Stimulated activated naive CD8-positive, alpha-beta T cell treated with anti-CD3 and anti-CD28 coated beads, Interleukin-15, amount 100 ng/mL, for 72 hours (primary cell): ENCODE measurements at regions not wholly inside any gene's neighbourhood (a gene's known extent, or its start where the extent isn't known, plus 50 kb on each side); places are given as distances from the start of the nearest gene placed in this dataset.
"Not testable (repeated sequence)": the region's sequence is repeated elsewhere in the genome, so short reads cannot be mapped to it uniquely, and the experiment has no call there.

Experiments used
- ATAC-seq: fragments of 150-1000 bp; cut with Tn5 transposase; 2 replicates; pipeline ENCODE4 v1.10.0; 2021; ENCODE audit warnings: mild to moderate bottlenecking, moderate library complexity
- DNase-seq, 2 donors: peaks; one replicate each; pipeline ENCODE4 v3.0.0; 2021 to 2022
- H3K27ac Mint-ChIP-seq, 2 donors: one replicate each; pipeline ENCODE4 v1.8.0; 2022; ENCODE audit warnings: mild to moderate bottlenecking in 2 of 2, mixed read lengths in 2 of 2, moderate library complexity in 2 of 2
- H3K27me3 Mint-ChIP-seq: one replicate; pipeline ENCODE4 v1.8.0; 2022; ENCODE audit warnings: mixed read lengths
- H3K4me1 Mint-ChIP-seq: one replicate; pipeline ENCODE4 v1.8.0; 2022; ENCODE audit warnings: mild to moderate bottlenecking, mixed read lengths
- H3K4me3 Mint-ChIP-seq, 2 donors: one replicate each; pipeline ENCODE4 v1.8.0; 2022; ENCODE audit warnings: mild to moderate bottlenecking in 2 of 2, mixed read lengths in 2 of 2, moderate library complexity in 1 of 2
- H3K9me3 Mint-ChIP-seq, 2 donors: one replicate each; pipeline ENCODE4 v1.8.0; 2022; ENCODE audit warnings: mixed read lengths in 2 of 2

- no peak for ATAC-seq
- no peaks in the 10 kb centered on the region for H3K27me3 Mint-ChIP-seq
- H3K4me1 Mint-ChIP-seq: peaks cover 5% of the 10 kb centered on the region
- peak overlapping the region in 1 of 2 donors; percentile 19 for H3K27ac Mint-ChIP-seq
- H3K4me3 Mint-ChIP-seq: no peak overlapping the region
- peaks cover 0 to 12% of the 10 kb centered on the region in 2 donors for H3K9me3 Mint-ChIP-seq
- DNase-seq: no peak
Measured at GRCh38 chr13:44676534-44676933, 100.4 kb upstream of the TSC22D1 start.

- DNase-seq (no peak), ATAC-seq (no peak)
- H3K27me3 Mint-ChIP-seq: no peaks in the 10 kb centered on the region
- no peak overlapping the region for H3K4me3 Mint-ChIP-seq
- H3K9me3 Mint-ChIP-seq: no peaks in the 10 kb centered on the region
- no peak overlapping the region for H3K27ac Mint-ChIP-seq
- H3K4me1 Mint-ChIP-seq: no peaks in the 10 kb centered on the region
Measured at GRCh38 chr13:44669534-44669933, 93.4 kb upstream of the TSC22D1 start.

GRCh38 chr13:44668688-44669087, 92.6 kb upstream of the TSC22D1 start:
- no peak overlapping the region for H3K27ac Mint-ChIP-seq
- no peaks in the 10 kb centered on the region for H3K4me1 Mint-ChIP-seq
- no peak for DNase-seq
- ATAC-seq: no peak
- no peak overlapping the region for H3K4me3 Mint-ChIP-seq
- H3K9me3 Mint-ChIP-seq: no peaks in the 10 kb centered on the region
- no peaks in the 10 kb centered on the region for H3K27me3 Mint-ChIP-seq

- H3K4me3 Mint-ChIP-seq: no peak overlapping the region
- H3K27me3 Mint-ChIP-seq: no peaks in the 10 kb centered on the region
- no peak for ATAC-seq
- no peak overlapping the region for H3K27ac Mint-ChIP-seq
- no peaks in the 10 kb centered on the region for H3K9me3 Mint-ChIP-seq
- H3K4me1 Mint-ChIP-seq: no peaks in the 10 kb centered on the region
- DNase-seq: no peak
Measured at GRCh38 chr13:44667943-44668342, 91.8 kb upstream of the TSC22D1 start.

GRCh38 chr13:44666538-44666937, 90.4 kb upstream of the TSC22D1 start:
- not testable (repeated sequence) for H3K4me1 Mint-ChIP-seq, H3K4me3 Mint-ChIP-seq, H3K27me3 Mint-ChIP-seq, DNase-seq, H3K27ac Mint-ChIP-seq, H3K9me3 Mint-ChIP-seq, ATAC-seq

- DNase-seq: no peak
- Mint-ChIP-seq H3K4me1 (no peaks in the 10 kb centered on the region), H3K27ac (no peak overlapping the region), H3K4me3 (no peak overlapping the region), H3K9me3 (no peaks in the 10 kb centered on the region), H3K27me3 (peaks cover 17% of the 10 kb centered on the region)
- ATAC-seq: no peak
Measured at GRCh38 chr13:44664308-44664707, 88.2 kb upstream of the TSC22D1 start.

- Mint-ChIP-seq H3K4me1 (peaks cover 1% of the 10 kb centered on the region), H3K27ac (no peak overlapping the region), H3K4me3 (no peak overlapping the region), H3K27me3 (peaks cover 17% of the 10 kb centered on the region), H3K9me3 (no peaks in the 10 kb centered on the region)
- ATAC-seq (no peak), DNase-seq (no peak)
Measured at GRCh38 chr13:44662515-44662914, 86.4 kb upstream of the TSC22D1 start.

GRCh38 chr13:44661936-44662335, 85.8 kb upstream of the TSC22D1 start:
- no peak for DNase-seq
- H3K27ac Mint-ChIP-seq: no peak overlapping the region
- H3K4me3 Mint-ChIP-seq: no peak overlapping the region
- ATAC-seq: no peak
- peaks cover 6% of the 10 kb centered on the region for H3K4me1 Mint-ChIP-seq
- H3K9me3 Mint-ChIP-seq: no peaks in the 10 kb centered on the region
- H3K27me3 Mint-ChIP-seq: peaks cover 17% of the 10 kb centered on the region

GRCh38 chr13:44660050-44660449, 83.9 kb upstream of the TSC22D1 start:
- H3K27me3 Mint-ChIP-seq: peaks cover 17% of the 10 kb centered on the region
- DNase-seq (no peak), ATAC-seq (no peak)
- peaks cover 6% of the 10 kb centered on the region for H3K4me1 Mint-ChIP-seq
- no peak overlapping the region for H3K4me3 Mint-ChIP-seq
- H3K27ac Mint-ChIP-seq: no peak overlapping the region
- H3K9me3 Mint-ChIP-seq: no peaks in the 10 kb centered on the region

- no peak for ATAC-seq
- H3K4me1 Mint-ChIP-seq: peaks cover 29% of the 10 kb centered on the region
- peaks cover 15% of the 10 kb centered on the region for H3K27me3 Mint-ChIP-seq
- no peak overlapping the region for H3K27ac Mint-ChIP-seq
- H3K4me3 Mint-ChIP-seq: no peak overlapping the region
- no peaks in the 10 kb centered on the region for H3K9me3 Mint-ChIP-seq
- no peak for DNase-seq
Measured at GRCh38 chr13:44652962-44653660, 77.0 kb upstream of the TSC22D1 start.

- DNase-seq (no peak), ATAC-seq (no peak)
- Mint-ChIP-seq H3K27ac (no peak overlapping the region), H3K27me3 (peaks cover 15% of the 10 kb centered on the region), H3K4me1 (peaks cover 26% of the 10 kb centered on the region), H3K9me3 (no peaks in the 10 kb centered on the region), H3K4me3 (no peak overlapping the region)
Measured at GRCh38 chr13:44652168-44652567, 76.0 kb upstream of the TSC22D1 start.

- DNase-seq (no peak), ATAC-seq (no peak)
- no peaks in the 10 kb centered on the region for H3K9me3 Mint-ChIP-seq
- H3K4me1 Mint-ChIP-seq: peaks cover 25% of the 10 kb centered on the region
- no peak overlapping the region for H3K27ac Mint-ChIP-seq
- peaks cover 15% of the 10 kb centered on the region for H3K27me3 Mint-ChIP-seq
- no peak overlapping the region for H3K4me3 Mint-ChIP-seq
Measured at GRCh38 chr13:44651724-44652123, 75.6 kb upstream of the TSC22D1 start.

GRCh38 chr13:44651209-44651608, 75.1 kb upstream of the TSC22D1 start:
- Mint-ChIP-seq H3K4me1 (peaks cover 25% of the 10 kb centered on the region), H3K4me3 (no peak overlapping the region), H3K9me3 (no peaks in the 10 kb centered on the region), H3K27me3 (peaks cover 15% of the 10 kb centered on the region), H3K27ac (no peak overlapping the region)
- ATAC-seq: no peak
- no peak for DNase-seq

- no peaks in the 10 kb centered on the region for H3K9me3 Mint-ChIP-seq
- H3K27me3 Mint-ChIP-seq: peaks cover 15% of the 10 kb centered on the region
- no peak overlapping the region for H3K27ac Mint-ChIP-seq
- H3K4me1 Mint-ChIP-seq: peaks cover 25% of the 10 kb centered on the region
- H3K4me3 Mint-ChIP-seq: no peak overlapping the region
- DNase-seq (no peak), ATAC-seq (peak; percentile 54)
Measured at GRCh38 chr13:44649834-44650233, 73.7 kb upstream of the TSC22D1 start.

- ATAC-seq (peak; percentile 92), DNase-seq (peak; percentile 47 to 64)
- Mint-ChIP-seq H3K4me3 (no peak overlapping the region), H3K9me3 (no peaks in the 10 kb centered on the region), H3K27ac (no peak overlapping the region), H3K4me1 (peaks cover 25% of the 10 kb centered on the region), H3K27me3 (peaks cover 15% of the 10 kb centered on the region)
Measured at GRCh38 chr13:44649104-44649428, 72.9 kb upstream of the TSC22D1 start.

GRCh38 chr13:44648392-44649103, 72.4 kb upstream of the TSC22D1 start:
- peak; percentile 82 for ATAC-seq
- DNase-seq: no peak
- Mint-ChIP-seq H3K27me3 (peaks cover 15% of the 10 kb centered on the region), H3K9me3 (no peaks in the 10 kb centered on the region), H3K4me1 (peaks cover 25% of the 10 kb centered on the region), H3K4me3 (peak overlapping the region in 1 of 2 donors; percentile 20), H3K27ac (peak overlapping the region in 1 of 2 donors; percentile 21)
